CD4-positive, alpha-beta T cell (primary cell): ENCODE measurements at regions not wholly inside any gene's neighbourhood (a gene's known extent, or its start where the extent isn't known, plus 50 kb on each side); places are given as distances from the start of the nearest gene placed in this dataset.

Experiments
- ATAC-seq: fragments of 200-7000 bp; cut with Tn5 transposase; one replicate; pipeline ENCODE4 v1.10.0; 2022; ENCODE audit warnings: mild to moderate bottlenecking; ENCODE audit not compliant: poor library complexity
- CTCF ChIA-PET: fragments of 350-600 bp; sonication (Branson Sonifier 250); formaldehyde crosslinking; loops from one replicate; lab custom pipeline; 2021; ENCODE audit warnings: antibody characterized with exemption, inconsistent platforms; lab: Charles Lee
- POLR2A ChIA-PET: fragments of 350-600 bp; sonication (Branson Sonifier 250); formaldehyde crosslinking; loops from one replicate; lab custom pipeline; 2021; ENCODE audit warnings: antibody characterized with exemption, inconsistent platforms; lab: Charles Lee
- DNase-seq, 14 experiments: peaks; one replicate each; pipeline ENCODE4 v3.0.0-alpha.2; 2013 to 2020; ENCODE audit warnings: mixed read lengths in 2 of 14
- H3K27ac ChIP-seq, 2 donors: one replicate each; pipeline versions ENCODE4 v1.5.1 to v1.7.0; 2013; ENCODE audit warnings: low read length in 2 of 2, low read depth in 1 of 2, mild to moderate bottlenecking in 1 of 2
- H3K27me3 ChIP-seq, 2 experiments: 1 replicate in 1 of 2; 2 replicates in 1 of 2; pipeline versions ENCODE4 v1.6.1 to v1.7.0; 2013; ENCODE audit warnings: low read length in 2 of 2, control low read depth in 1 of 2, mild to moderate bottlenecking in 1 of 2, moderate library complexity in 1 of 2; ENCODE audit not compliant: insufficient read depth in 2 of 2, control insufficient read depth in 1 of 2
- H3K36me3 ChIP-seq: one replicate; pipeline ENCODE4 v1.6.1; 2013; ENCODE audit warnings: low read length, control low read depth; ENCODE audit not compliant: insufficient read depth
- H3K4me1 ChIP-seq: one replicate; pipeline ENCODE4 v1.6.1; 2013; ENCODE audit warnings: low read length, control low read depth; ENCODE audit not compliant: insufficient read depth
- H3K4me3 ChIP-seq: one replicate; pipeline ENCODE4 v1.5.1; 2013; ENCODE audit warnings: mild to moderate bottlenecking, low read length, moderate library complexity
- H3K9me3 ChIP-seq, 2 experiments: 1 replicate in 1 of 2; 2 replicates in 1 of 2; pipeline versions ENCODE4 v1.6.1 to v1.7.0; 2013; ENCODE audit warnings: low read length in 2 of 2, mild to moderate bottlenecking in 2 of 2, control low read depth in 1 of 2, moderate library complexity in 1 of 2; ENCODE audit not compliant: control insufficient read depth in 1 of 2, insufficient read depth in 1 of 2
- H3K27ac Mint-ChIP-seq: one replicate; pipeline ENCODE4 v1.8.0; 2020; ENCODE audit warnings: mixed read lengths
- H3K27me3 Mint-ChIP-seq: one replicate; pipeline ENCODE4 v1.8.0; 2021; ENCODE audit warnings: mixed read lengths
- H3K36me3 Mint-ChIP-seq: one replicate; pipeline ENCODE4 v1.8.0; 2021; ENCODE audit warnings: low read depth, mixed read lengths
- H3K4me1 Mint-ChIP-seq: one replicate; pipeline ENCODE4 v1.8.0; 2021; ENCODE audit warnings: low read depth, mixed read lengths
- H3K4me3 Mint-ChIP-seq: one replicate; pipeline ENCODE4 v1.8.0; 2020; ENCODE audit warnings: mild to moderate bottlenecking, mixed read lengths
- H3K9me3 Mint-ChIP-seq: one replicate; pipeline ENCODE4 v1.8.0; 2020; ENCODE audit warnings: mixed read lengths
- CTCF ChIP-seq: fragments of 200-600 bp; IDR thresholded peaks from one replicate; pipeline ENCODE4 v1.8.0; 2022; ENCODE audit warnings: antibody characterized with exemption, mild to moderate bottlenecking
- intact Hi-C, 2 experiments: fragments of 100-400 bp; cut with DNase I in 1 of 2; cut with micrococcal nuclease in 1 of 2; formaldehyde crosslinking; loops; one replicate each; pipeline versions ENCODE4 v1.15.1 to v1.9.0; 2023 to 2025; cut with DNase I, micrococcal nuclease

- no peaks in the 10 kb centered on the region for H3K27me3 ChIP-seq
- H3K4me1 ChIP-seq: peaks cover 4% of the 10 kb centered on the region
- DNase-seq: no peak
- CTCF ChIA-PET: no interaction called here
- no peaks in the 10 kb centered on the region for H3K36me3 ChIP-seq
- no peak overlapping the region for H3K4me3 ChIP-seq
- Mint-ChIP-seq H3K4me3 (no peak overlapping the region), H3K27ac (no peak overlapping the region), H3K4me1 (no peaks in the 10 kb centered on the region), H3K27me3 (peaks cover 5% of the 10 kb centered on the region), H3K36me3 (no peaks in the 10 kb centered on the region), H3K9me3 (no peaks in the 10 kb centered on the region)
- no peak overlapping the region for H3K27ac ChIP-seq
- H3K9me3 ChIP-seq: peaks cover 0 to 7% of the 10 kb centered on the region in 2 experiments
- intact Hi-C loops: no loop called here
- no peak for TF ChIP-seq CTCF
- ATAC-seq: no peak
- POLR2A ChIA-PET: no interaction called here
Observed at GRCh38 chr4:185965426-185966384, 103.3 kb upstream of the TLR3 start.

GRCh38 chr4:185966549-185966948, 102.4 kb upstream of the TLR3 start:
- Mint-ChIP-seq H3K36me3 (no peaks in the 10 kb centered on the region), H3K27me3 (peaks cover 5% of the 10 kb centered on the region), H3K4me3 (no peak overlapping the region), H3K9me3 (no peaks in the 10 kb centered on the region), H3K27ac (no peak overlapping the region), H3K4me1 (no peaks in the 10 kb centered on the region)
- Histone ChIP-seq H3K9me3 (peaks cover 0 to 7% of the 10 kb centered on the region in 2 experiments), H3K4me1 (peaks cover 4% of the 10 kb centered on the region), H3K36me3 (no peaks in the 10 kb centered on the region), H3K27ac (no peak overlapping the region), H3K27me3 (no peaks in the 10 kb centered on the region), H3K4me3 (no peak overlapping the region)
- ChIA-PET CTCF (no interaction called here), POLR2A (no interaction called here)
- no peak for ATAC-seq
- TF ChIP-seq CTCF: no peak
- no peak for DNase-seq
- intact Hi-C loops: no loop called here

- TF ChIP-seq CTCF: no peak
Observed at GRCh38 chr4:185966997-185967775, 101.8 kb upstream of the TLR3 start.

More at GRCh38 chr4:185966997-185967775, 101.8 kb upstream of the TLR3 start:
- POLR2A ChIA-PET: no interaction called here
- no peak overlapping the region for H3K27ac ChIP-seq
- H3K4me3 ChIP-seq: no peak overlapping the region
- H3K4me1 ChIP-seq: peaks cover 4% of the 10 kb centered on the region
- Mint-ChIP-seq H3K4me3 (no peak overlapping the region), H3K9me3 (no peaks in the 10 kb centered on the region), H3K36me3 (no peaks in the 10 kb centered on the region), H3K27ac (no peak overlapping the region), H3K27me3 (peaks cover 8% of the 10 kb centered on the region), H3K4me1 (no peaks in the 10 kb centered on the region)
- ATAC-seq (no peak), DNase-seq (no peak)
- H3K9me3 ChIP-seq: peaks cover 0 to 12% of the 10 kb centered on the region in 2 experiments
- H3K36me3 ChIP-seq: no peaks in the 10 kb centered on the region
- CTCF ChIA-PET: no interaction called here
- intact Hi-C loops: no loop called here
- H3K27me3 ChIP-seq: no peaks in the 10 kb centered on the region
